Mesodermal cell (in vitro differentiated cells): ENCODE measurements at regions not wholly inside any gene's neighbourhood (a gene's known extent, or its start where the extent isn't known, plus 50 kb on each side); places are given as distances from the start of the nearest gene placed in this dataset.

Source experiments
- H3K27ac ChIP-seq: 2 replicates; pipeline ENCODE4 v1.7.0; 2013; ENCODE audit warnings: mild to moderate bottlenecking, low read depth, low read length, moderate library complexity; ENCODE audit not compliant: severe bottlenecking
- H3K36me3 ChIP-seq: 2 replicates; pipeline ENCODE4 v1.7.1; 2013; ENCODE audit warnings: mild to moderate bottlenecking, low read length, moderate library complexity; ENCODE audit not compliant: control insufficient read depth, insufficient read depth
- H3K4me1 ChIP-seq: one replicate; pipeline ENCODE4 v1.7.1; 2013; ENCODE audit warnings: mild to moderate bottlenecking, low read length; ENCODE audit not compliant: insufficient read depth, control insufficient read depth, poor library complexity, severe bottlenecking
- H3K4me3 ChIP-seq: 2 replicates; pipeline ENCODE4 v1.7.0; 2013; ENCODE audit warnings: low read length, control low read depth, mild to moderate bottlenecking; ENCODE audit not compliant: insufficient read depth, poor library complexity, severe bottlenecking; ENCODE audit errors: extremely low read depth
- H3K9me3 ChIP-seq: 2 replicates; pipeline ENCODE4 v1.7.1; 2013; ENCODE audit warnings: mild to moderate bottlenecking, low read length, moderate library complexity; ENCODE audit not compliant: control insufficient read depth
- WGBS, 2 experiments: methylation state at CpG; one replicate each; pipeline ENCODE4 v1.1.5; 2013; ENCODE audit warnings: missing lambda C conversion rate in 2 of 2; ENCODE audit not compliant: insufficient coverage in 2 of 2; 5-methylcytosine and 5-hydroxymethylcytosine counted together

DNA sequence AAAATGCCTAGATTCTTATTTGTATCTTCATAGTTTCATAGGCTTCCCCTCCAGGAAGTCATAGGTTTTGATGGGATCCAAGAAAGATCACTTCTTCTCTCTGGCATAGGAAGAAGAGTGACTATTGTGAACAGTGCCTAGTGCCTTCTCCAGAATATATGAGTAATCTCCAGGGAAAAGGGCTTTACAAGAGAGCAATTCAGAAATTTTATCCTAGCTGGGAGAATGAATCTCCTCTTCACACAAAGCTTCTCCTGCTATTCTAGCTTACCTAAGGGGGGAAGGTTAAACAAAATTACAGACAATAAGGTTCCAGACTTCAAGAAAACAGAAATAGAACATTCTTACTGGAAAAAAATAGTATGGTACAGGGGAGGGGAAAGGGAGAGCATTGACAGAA, 1193.3 kb upstream of the CDH6 start:
- H3K36me3 ChIP-seq: no peaks in the 10 kb centered on the region
- no peaks in the 10 kb centered on the region for H3K4me1 ChIP-seq
- H3K4me3 ChIP-seq: no peak overlapping the region
- no peak overlapping the region for H3K27ac ChIP-seq
- H3K9me3 ChIP-seq: no peaks in the 10 kb centered on the region

DNA sequence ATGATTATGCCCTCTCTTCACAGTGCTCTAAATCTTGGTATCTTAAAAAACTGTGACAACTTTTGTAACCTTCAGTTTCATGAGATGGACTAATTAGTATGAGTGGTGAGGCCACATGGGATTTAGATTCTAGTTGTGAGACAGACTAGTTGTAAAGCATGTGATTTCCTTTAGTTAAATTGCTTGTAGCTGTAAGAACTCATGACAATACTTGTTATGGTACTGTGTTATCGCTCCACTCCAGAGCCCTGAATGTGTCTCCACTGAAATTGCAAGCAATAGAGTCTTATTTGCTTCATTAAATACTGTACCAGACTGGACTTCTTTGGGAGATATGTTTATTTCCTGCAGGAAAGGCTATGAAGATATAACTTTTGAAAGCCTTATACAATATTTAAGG, 1198.3 kb upstream of the CDH6 start:
- Histone ChIP-seq H3K4me1 (no peaks in the 10 kb centered on the region), H3K9me3 (no peaks in the 10 kb centered on the region), H3K27ac (no peak overlapping the region), H3K36me3 (no peaks in the 10 kb centered on the region), H3K4me3 (no peak overlapping the region)
- no CpG with 5 or more reads among the region's 1 CpG for WGBS, 2 experiments

DNA sequence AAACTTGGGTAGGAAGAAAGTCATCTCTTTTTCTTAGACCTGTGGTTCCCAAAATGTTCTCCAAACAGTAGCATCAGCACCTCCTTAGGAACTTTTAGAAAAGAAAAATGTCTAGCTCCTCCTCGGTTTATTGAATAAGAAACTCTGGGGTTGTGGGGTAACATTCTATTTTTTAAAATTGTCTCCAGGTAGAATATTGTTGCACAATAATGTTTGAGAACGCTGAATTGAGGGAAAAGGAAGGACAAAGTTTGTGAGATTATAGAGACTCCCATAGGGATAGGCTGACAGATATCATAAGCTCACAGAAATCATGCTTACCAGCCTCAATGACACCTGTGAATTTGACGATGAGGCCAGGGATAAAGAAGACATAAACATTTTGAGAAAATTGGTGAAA, 1199.0 kb upstream of the CDH6 start:
- no peaks in the 10 kb centered on the region for H3K36me3 ChIP-seq

DNA sequence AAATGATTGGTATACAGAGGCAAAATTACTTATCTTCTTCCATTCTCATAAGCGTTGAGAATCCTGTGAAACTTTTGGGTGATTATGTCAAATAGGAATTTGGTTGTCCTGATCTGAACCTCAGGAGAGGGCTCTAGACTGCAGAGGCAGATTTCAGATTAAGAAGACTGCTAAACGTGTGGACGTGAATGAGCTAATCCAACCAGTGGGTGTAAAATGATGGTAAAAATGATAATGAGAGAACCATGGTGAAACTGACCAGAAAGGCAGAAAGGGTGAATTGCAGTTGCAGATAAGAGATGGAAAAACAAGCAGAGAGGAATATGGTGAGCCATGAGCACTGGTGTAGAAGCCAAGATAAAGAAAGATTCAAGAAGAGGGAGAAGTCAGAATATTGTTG, 1200.2 kb upstream of the CDH6 start:
- Histone ChIP-seq H3K27ac (no peak overlapping the region), H3K9me3 (no peaks in the 10 kb centered on the region), H3K36me3 (no peaks in the 10 kb centered on the region), H3K4me3 (no peak overlapping the region), H3K4me1 (no peaks in the 10 kb centered on the region)
- 77% methylated on average over 2 of the region's 3 CpGs; no CpG with 5 or more reads in 1 of the 2 experiments for WGBS, 2 experiments

More for the DNA sequence above, 1199.0 kb upstream of the CDH6 start:
- WGBS, 2 experiments: 100% methylated on average over 1 of the region's 3 CpGs; no CpG with 5 or more reads in 1 of the 2 experiments
- H3K9me3 ChIP-seq: no peaks in the 10 kb centered on the region
- H3K4me3 ChIP-seq: no peak overlapping the region
- H3K27ac ChIP-seq: no peak overlapping the region
- H3K4me1 ChIP-seq: no peaks in the 10 kb centered on the region

DNA sequence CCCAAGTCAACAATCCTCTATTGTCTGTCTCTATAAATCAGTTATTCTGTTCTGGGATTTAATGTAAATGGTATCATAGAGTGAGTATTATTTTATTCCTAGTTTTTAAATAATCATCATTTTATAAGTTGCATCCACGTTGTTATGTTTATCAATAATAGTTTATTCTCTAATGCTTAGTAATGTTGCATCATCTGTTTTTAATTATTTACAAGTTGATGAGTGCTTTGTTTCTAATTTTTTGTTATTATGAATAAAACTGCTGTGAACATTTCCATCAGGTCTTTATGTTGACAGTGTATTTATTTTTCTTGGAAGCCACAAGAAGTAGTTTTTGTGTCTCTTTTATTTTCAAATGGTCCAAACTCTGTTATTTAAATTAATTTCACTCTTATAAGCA, 1201.2 kb upstream of the CDH6 start:
- Histone ChIP-seq H3K36me3 (no peaks in the 10 kb centered on the region), H3K9me3 (no peaks in the 10 kb centered on the region), H3K27ac (no peak overlapping the region), H3K4me1 (no peaks in the 10 kb centered on the region), H3K4me3 (no peak overlapping the region)
- WGBS, 2 experiments: no CpG with 5 or more reads among the region's 1 CpG

DNA sequence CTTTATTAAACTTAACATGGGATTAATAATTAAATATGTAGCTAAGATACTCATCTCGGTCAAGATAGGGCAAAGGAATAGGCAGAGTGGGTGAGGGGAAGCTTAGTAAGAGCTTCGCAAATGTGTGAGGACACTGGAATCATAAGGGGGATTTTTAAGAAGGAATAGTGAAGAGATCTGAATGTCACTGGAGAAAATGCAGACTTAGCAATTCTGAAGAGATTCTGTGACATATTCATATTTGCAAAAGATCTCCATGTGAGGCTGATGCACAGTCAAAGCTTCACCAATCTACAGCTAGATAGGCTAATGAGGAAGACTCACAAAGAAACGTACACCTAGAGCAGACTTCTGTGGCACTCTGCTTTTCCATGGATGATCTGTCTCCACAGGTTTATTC, 1202.8 kb upstream of the CDH6 start:
- no peak overlapping the region for H3K27ac ChIP-seq
- no peaks in the 10 kb centered on the region for H3K4me1 ChIP-seq
- 97 to 100% methylated on average over 2 of the region's 3 CpGs for WGBS, 2 experiments
- no peaks in the 10 kb centered on the region for H3K36me3 ChIP-seq
- no peak overlapping the region for H3K4me3 ChIP-seq
- no peaks in the 10 kb centered on the region for H3K9me3 ChIP-seq

DNA sequence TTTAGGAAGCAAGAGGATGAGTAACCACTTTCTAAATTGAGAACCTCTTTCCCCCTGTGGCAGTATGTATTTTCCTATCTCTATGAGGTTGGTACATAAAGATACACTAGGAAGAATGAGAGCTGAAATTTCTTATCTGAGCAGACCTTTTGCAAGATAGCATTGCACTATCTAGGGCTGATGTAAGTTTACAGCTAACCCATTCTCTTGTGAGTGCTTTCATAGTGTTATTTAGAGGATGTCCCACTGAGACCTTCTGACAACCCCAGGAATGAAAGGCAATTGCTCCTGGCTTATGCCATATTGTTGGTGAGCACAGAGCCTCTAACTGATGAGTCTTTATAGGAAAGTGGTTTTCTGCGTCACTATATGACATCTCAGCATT, 1209.3 kb upstream of the CDH6 start:
- H3K27ac ChIP-seq: no peak overlapping the region
- H3K9me3 ChIP-seq: no peaks in the 10 kb centered on the region
- H3K4me1 ChIP-seq: no peaks in the 10 kb centered on the region
- no CpG with 5 or more reads among the region's 1 CpG for WGBS, 2 experiments
- no peak overlapping the region for H3K4me3 ChIP-seq
- no peaks in the 10 kb centered on the region for H3K36me3 ChIP-seq

DNA sequence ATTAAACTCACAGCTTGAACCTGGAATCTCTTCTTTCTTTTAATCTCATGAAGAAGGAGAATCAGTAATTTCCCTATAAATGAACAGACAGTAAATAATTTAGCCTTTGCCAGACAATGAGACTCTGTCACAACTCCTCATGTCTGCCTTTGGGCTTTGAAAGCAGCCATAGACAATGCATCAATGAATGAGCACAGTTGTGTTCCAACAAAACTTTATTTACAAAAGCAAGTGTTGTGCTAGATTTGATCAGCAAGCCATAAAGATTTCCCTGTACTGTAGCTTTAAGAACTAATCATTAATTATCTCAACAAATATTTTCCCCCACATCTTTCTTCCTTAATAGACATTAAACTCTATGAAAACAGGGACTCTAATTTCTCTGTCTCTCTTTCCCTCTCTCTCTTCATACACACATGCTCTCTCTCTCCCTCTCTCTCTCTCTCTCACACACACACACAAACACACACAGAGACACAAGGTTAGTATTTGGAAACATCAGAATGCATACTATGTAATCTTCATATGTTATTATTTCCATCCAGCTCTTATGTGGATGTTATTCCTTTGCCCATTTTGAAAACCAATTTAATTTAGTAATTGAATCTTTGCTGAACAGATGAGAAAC, 1209.8 kb upstream of the CDH6 start:
- Histone ChIP-seq H3K9me3 (no peaks in the 10 kb centered on the region), H3K4me3 (no peak overlapping the region), H3K4me1 (no peaks in the 10 kb centered on the region), H3K27ac (no peak overlapping the region), H3K36me3 (no peaks in the 10 kb centered on the region)

DNA sequence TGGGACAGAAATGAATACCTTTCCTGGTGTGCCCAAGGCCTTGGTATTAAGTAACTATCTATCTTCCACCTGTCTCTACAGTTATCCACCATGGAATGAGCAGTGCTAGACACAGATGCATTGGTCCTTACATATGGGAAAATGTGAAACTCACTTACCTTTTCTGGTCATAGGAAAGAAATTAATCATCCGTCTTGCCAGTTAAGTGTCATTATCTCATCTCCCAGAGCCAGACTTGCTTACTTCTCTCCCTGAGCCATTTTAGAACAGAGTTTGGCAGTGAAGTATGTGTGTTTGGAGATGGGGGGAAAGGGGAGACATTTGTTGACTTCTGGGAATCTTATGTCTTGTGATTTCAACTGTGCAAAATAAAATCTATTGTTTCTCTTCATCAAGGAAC, 1211.0 kb upstream of the CDH6 start:
- Histone ChIP-seq H3K36me3 (no peaks in the 10 kb centered on the region), H3K4me1 (no peaks in the 10 kb centered on the region), H3K9me3 (no peaks in the 10 kb centered on the region), H3K27ac (no peak overlapping the region), H3K4me3 (no peak overlapping the region)
- 80% methylated on average over 1 of the region's 1 CpG; no CpG with 5 or more reads in 1 of the 2 experiments for WGBS, 2 experiments

DNA sequence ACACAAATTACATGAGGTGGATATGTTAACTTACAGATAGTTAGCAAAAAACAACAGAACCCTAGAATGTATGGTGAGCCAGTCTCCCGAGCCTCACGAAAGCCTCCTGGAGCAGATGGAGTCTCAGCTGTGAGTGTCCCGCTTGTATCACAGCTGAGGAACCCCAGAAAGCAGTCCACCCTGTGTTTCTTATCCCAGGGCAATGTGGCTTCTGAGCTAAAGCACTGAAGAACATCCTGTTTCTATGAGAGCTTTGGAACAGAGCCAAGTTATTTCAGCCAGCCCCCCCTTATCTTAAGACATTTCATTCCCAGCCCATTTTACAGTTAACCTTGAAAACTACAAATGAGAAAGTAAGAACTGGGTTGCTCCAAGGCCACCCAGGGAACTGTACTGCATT, 1220.9 kb upstream of the CDH6 start:
- H3K4me3 ChIP-seq: no peak overlapping the region
- no peaks in the 10 kb centered on the region for H3K4me1 ChIP-seq
- no peak overlapping the region for H3K27ac ChIP-seq
- 84 to 93% methylated on average over 3 of the region's 3 CpGs for WGBS, 2 experiments
- H3K9me3 ChIP-seq: no peaks in the 10 kb centered on the region
- no peaks in the 10 kb centered on the region for H3K36me3 ChIP-seq

DNA sequence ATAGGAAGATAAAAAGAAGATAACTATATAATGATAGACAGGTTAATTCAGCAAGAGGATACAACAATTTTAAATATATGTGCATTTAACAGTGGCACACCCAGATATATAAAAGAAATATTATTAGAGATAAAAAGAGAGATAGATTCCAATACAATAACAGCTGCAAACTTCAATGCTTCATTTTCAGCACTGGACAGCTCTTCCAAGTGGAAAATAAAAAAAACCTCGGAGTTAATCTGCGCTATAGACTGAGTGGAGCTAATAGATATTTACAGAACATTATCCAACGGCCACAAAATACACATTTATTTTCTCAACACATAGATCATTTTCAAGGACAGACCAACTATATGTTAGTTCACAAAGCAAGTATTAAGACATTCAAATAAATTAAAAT, 1229.5 kb upstream of the CDH6 start:
- Histone ChIP-seq H3K9me3 (no peaks in the 10 kb centered on the region), H3K36me3 (no peaks in the 10 kb centered on the region), H3K4me3 (no peak overlapping the region), H3K4me1 (no peaks in the 10 kb centered on the region), H3K27ac (no peak overlapping the region)
- WGBS, 2 experiments: no CpG with 5 or more reads among the region's 3 CpGs
